Hepatocyte (in vitro differentiated cells): ENCODE measurements at regions not wholly inside any gene's neighbourhood (a gene's known extent, or its start where the extent isn't known, plus 50 kb on each side); places are given as distances from the start of the nearest gene placed in this dataset.

Experiments
- DNase-seq: peaks from one replicate; pipeline ENCODE4 v3.0.0-alpha.2; 2016; ENCODE audit warnings: low spot score
- H2AFZ ChIP-seq: fragments of 200-600 bp; sonication (generic); 2 replicates; pipeline ENCODE4 v1.6.0; 2016; ENCODE audit warnings: antibody characterized with exemption, mild to moderate bottlenecking
- H3K27ac ChIP-seq: fragments of 200-600 bp; sonication (generic); 2 replicates; pipeline ENCODE4 v1.5.1; 2016; ENCODE audit warnings: mild to moderate bottlenecking
- H3K27me3 ChIP-seq: fragments of 200-600 bp; sonication (generic); 2 replicates; pipeline ENCODE4 v1.6.1; 2016
- H3K36me3 ChIP-seq: fragments of 200-600 bp; sonication (generic); replicated peaks from 2 replicates; pipeline ENCODE4 v1.5.1; 2016; ENCODE audit warnings: low read depth; ENCODE audit not compliant: insufficient read depth
- H3K4me1 ChIP-seq: fragments of 200-600 bp; sonication (generic); 2 replicates; pipeline ENCODE4 v1.5.1; 2016; ENCODE audit warnings: mild to moderate bottlenecking, moderate library complexity; ENCODE audit not compliant: insufficient read depth
- H3K4me2 ChIP-seq: fragments of 200-600 bp; sonication (generic); 2 replicates; pipeline ENCODE4 v1.6.0; 2016
- H3K4me3 ChIP-seq: fragments of 200-600 bp; sonication (generic); 2 replicates; pipeline ENCODE4 v1.5.1; 2016; ENCODE audit warnings: mild to moderate bottlenecking
- H3K79me2 ChIP-seq: fragments of 200-600 bp; sonication (generic); 2 replicates; pipeline ENCODE4 v1.6.0; 2017; ENCODE audit warnings: mild to moderate bottlenecking
- H3K9me2 ChIP-seq: fragments of 200-600 bp; sonication (generic); replicated peaks from 2 replicates; pipeline ENCODE4 v1.6.0; 2017; ENCODE audit warnings: mild to moderate bottlenecking; ENCODE audit not compliant: insufficient read depth
- H3K9me3 ChIP-seq: fragments of 200-600 bp; sonication (generic); 2 replicates; pipeline ENCODE4 v1.5.1; 2016; ENCODE audit warnings: low read depth, mild to moderate bottlenecking
- H4K20me1 ChIP-seq: fragments of 200-600 bp; sonication (generic); 2 replicates; pipeline ENCODE4 v1.6.0; 2016; ENCODE audit warnings: mild to moderate bottlenecking; ENCODE audit not compliant: insufficient read depth, poor library complexity, severe bottlenecking
- CTCF ChIP-seq: fragments of 200-600 bp; sonication (generic); IDR thresholded peaks from 2 replicates; pipeline ENCODE4 v1.5.1; 2016; ENCODE audit warnings: antibody characterized with exemption, mild to moderate bottlenecking; ENCODE audit not compliant: poor library complexity
- EZH2 ChIP-seq: fragments of 200-600 bp; sonication (generic); IDR thresholded peaks from 2 replicates; pipeline ENCODE4 v1.6.1; 2016; ENCODE audit warnings: antibody characterized with exemption, mild to moderate bottlenecking, borderline replicate concordance
- EZH2phosphoT487 ChIP-seq: fragments of 200-600 bp; sonication (generic); IDR thresholded peaks from one replicate; pipeline ENCODE4 v1.6.1; 2018; ENCODE audit warnings: antibody characterized with exemption, mild to moderate bottlenecking, low read depth, moderate library complexity; ENCODE audit not compliant: unreplicated experiment, severe bottlenecking
- WGBS: methylation state at CpG from one replicate; pipeline ENCODE4 v1.1.6; 2016; ENCODE audit warnings: low lambda C conversion rate; ENCODE audit errors: missing lambda C conversion rate; 5-methylcytosine and 5-hydroxymethylcytosine counted together

DNA sequence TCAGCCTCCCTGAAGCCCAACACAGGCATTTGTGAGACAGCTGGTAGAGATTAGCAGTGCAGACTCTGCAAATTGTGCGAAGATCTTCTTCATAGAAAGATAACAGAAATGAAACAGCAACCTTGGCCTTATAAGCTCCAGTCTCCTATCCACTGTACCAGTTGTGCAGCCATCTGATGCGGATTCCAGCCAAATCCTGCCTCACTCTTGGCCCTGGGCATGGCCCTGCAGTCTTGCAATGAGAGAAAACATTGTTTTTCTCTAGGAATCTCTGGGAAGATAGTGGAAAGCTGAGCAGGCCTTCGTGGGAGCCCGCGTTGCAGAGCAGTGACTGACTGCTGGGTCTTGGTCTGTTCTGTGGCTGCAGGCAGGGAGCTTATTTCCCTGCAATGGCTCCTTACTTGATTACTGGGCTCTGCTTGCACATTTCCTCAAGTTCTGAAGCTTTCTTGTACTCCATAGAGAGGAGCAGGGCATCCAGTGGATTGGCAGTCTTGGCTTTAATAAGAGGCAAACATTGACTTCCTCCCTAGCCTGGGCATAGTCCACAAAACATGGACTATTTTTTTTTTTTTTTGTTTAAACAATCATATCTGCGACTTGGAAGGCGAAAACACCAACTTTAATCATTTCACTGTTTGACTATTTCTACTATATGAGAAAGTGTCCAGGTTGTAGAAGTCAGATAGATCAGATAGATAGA, 193.0 kb downstream of the ACTR3 start:
- Histone ChIP-seq H3K4me1 (no peaks in the 10 kb centered on the region), H3K36me3 (no peaks in the 10 kb centered on the region), H3K4me2 (no peak overlapping the region), H4K20me1 (no peaks in the 10 kb centered on the region), H3K27me3 (no peaks in the 10 kb centered on the region), H3K4me3 (no peak overlapping the region), H3K9me2 (no peaks in the 10 kb centered on the region), H3K79me2 (no peaks in the 10 kb centered on the region), H3K27ac (no peak overlapping the region), H3K9me3 (no peaks in the 10 kb centered on the region), H2AFZ (no peak overlapping the region)
- no peak for DNase-seq
- WGBS, result 72% methylated on average over 7 of the region's 7 CpGs
- TF ChIP-seq CTCF (no peak), EZH2phosphoT487 (no peak), EZH2 (no peak)

DNA sequence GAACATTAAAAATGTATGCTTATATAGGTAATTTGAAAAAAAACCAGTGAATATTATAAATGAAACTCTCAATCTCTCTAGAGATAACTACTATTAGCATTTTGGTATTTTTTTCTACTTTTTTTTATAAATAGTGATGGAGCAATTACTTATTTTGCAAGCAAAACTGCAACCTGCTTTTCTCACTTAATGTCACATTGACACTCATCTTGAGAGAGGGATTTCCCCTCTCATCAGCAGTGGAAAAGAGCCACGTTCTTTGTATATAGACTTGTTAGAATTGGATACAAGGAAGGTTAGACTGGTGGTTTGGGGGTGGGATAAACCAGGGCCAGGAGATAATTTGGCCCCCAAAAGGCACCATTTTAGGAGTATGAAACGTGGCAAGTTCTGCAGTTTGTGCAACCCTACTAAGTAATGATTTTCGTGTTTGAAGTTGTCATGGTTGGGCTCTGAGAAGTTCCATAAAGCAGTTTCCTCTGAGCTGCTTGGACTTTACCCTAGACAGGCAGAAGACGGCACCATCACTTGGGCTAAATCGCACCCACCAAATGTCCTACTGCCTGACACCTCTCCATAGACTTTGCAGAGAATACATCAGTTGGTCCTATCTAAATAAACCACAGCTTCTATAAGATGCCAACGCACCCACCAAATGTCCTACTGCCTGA, 194.0 kb downstream of the ACTR3 start:
- no peaks in the 10 kb centered on the region for H3K27me3 ChIP-seq
- no peak overlapping the region for H3K27ac ChIP-seq
- no peak for DNase-seq
- no peaks in the 10 kb centered on the region for H3K36me3 ChIP-seq
- no peaks in the 10 kb centered on the region for H3K9me2 ChIP-seq
- WGBS, result 63% methylated on average over 5 of the region's 6 CpGs
- TF ChIP-seq EZH2phosphoT487 (no peak), EZH2 (no peak), CTCF (no peak)
- no peaks in the 10 kb centered on the region for H3K9me3 ChIP-seq
- H2AFZ ChIP-seq, result no peak overlapping the region
- no peak overlapping the region for H3K4me2 ChIP-seq
- H3K4me3 ChIP-seq, result no peak overlapping the region
- H3K4me1 ChIP-seq, result no peaks in the 10 kb centered on the region
- H3K79me2 ChIP-seq, result no peaks in the 10 kb centered on the region
- H4K20me1 ChIP-seq, result no peaks in the 10 kb centered on the region

DNA sequence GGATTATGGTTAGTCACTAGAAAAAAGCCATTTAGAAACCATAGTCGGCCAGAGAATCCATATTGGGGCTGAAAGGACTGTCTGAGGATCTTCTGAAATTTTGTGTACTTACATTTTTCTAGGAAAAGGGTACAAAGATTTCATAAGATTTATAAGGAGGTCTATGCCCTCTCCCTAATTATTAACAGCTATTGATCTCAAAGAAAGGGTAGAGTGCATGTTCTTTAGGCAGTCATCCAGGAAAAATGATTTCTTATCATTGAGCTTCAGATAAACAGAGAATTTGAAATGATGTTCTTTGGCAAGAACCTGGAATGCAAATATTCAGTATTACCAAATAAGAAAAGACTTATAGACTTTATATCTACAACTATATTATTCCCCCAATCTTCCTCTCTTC, 195.3 kb downstream of the ACTR3 start:
- no peak for TF ChIP-seq EZH2
- no peak for TF ChIP-seq EZH2phosphoT487
- no peak for TF ChIP-seq CTCF
- Histone ChIP-seq H2AFZ (no peak overlapping the region), H3K9me3 (no peaks in the 10 kb centered on the region), H3K27ac (no peak overlapping the region), H3K9me2 (no peaks in the 10 kb centered on the region), H3K79me2 (no peaks in the 10 kb centered on the region), H3K36me3 (no peaks in the 10 kb centered on the region), H3K4me2 (no peak overlapping the region), H3K4me1 (no peaks in the 10 kb centered on the region), H4K20me1 (no peaks in the 10 kb centered on the region), H3K27me3 (no peaks in the 10 kb centered on the region), H3K4me3 (no peak overlapping the region)
- 79% methylated on average over 1 of the region's 1 CpG for WGBS
- no peak for DNase-seq
